HG03442 (cell line): ENCODE measurements at regions not wholly inside any gene's neighbourhood (a gene's known extent, or its start where the extent isn't known, plus 50 kb on each side); places are given as distances from the start of the nearest gene placed in this dataset.
A peak's percentile ranks its signal among the peaks of the same experiment; 100 is the strongest.
"Not testable (repeated sequence)": the region's sequence is repeated elsewhere in the genome, so short reads cannot be mapped to it uniquely, and the experiment has no call there.

ENCODE experiments used
- ATAC-seq: cut with Tn5 transposase; IDR thresholded peaks from one replicate; pipeline ENCODE4 v1.9.1; 2021; ENCODE audit warnings: mild to moderate bottlenecking, moderate library complexity; ENCODE audit not compliant: unreplicated experiment

- no peak for ATAC-seq
Observed at GRCh38 chr5:86482008-86482407, 135.7 kb upstream of the COX7C start.

- no peak for ATAC-seq
Observed at GRCh38 chr5:86493777-86494176, 124.0 kb upstream of the COX7C start.

GRCh38 chr5:86500947-86501346 lies 116.8 kb upstream of the COX7C start:
- no peak for ATAC-seq

- ATAC-seq = no peak
Observed at GRCh38 chr5:86507574-86507973, 110.2 kb upstream of the COX7C start.

- ATAC-seq = not testable (repeated sequence)
Observed at GRCh38 chr5:86510330-86510915, 107.3 kb upstream of the COX7C start.

- ATAC-seq = no peak
Observed at GRCh38 chr5:86523718-86524117, 94.0 kb upstream of the COX7C start.

GRCh38 chr5:86525622-86526021 lies 92.1 kb upstream of the COX7C start:
- ATAC-seq = no peak

- ATAC-seq = no peak
Observed at GRCh38 chr5:86526811-86527348, 90.9 kb upstream of the COX7C start.

GRCh38 chr5:86532429-86532828 lies 85.3 kb upstream of the COX7C start:
- no peak for ATAC-seq

GRCh38 chr5:86536396-86536795 lies 81.3 kb upstream of the COX7C start:
- no peak for ATAC-seq

GRCh38 chr5:86542532-86542931 lies 75.2 kb upstream of the COX7C start:
- peak; percentile 45 for ATAC-seq

- no peak for ATAC-seq
Observed at GRCh38 chr5:86546044-86546443, 71.7 kb upstream of the COX7C start.

- ATAC-seq = no peak
Observed at GRCh38 chr5:86546582-86546981, 71.2 kb upstream of the COX7C start.

- ATAC-seq = no peak
Observed at GRCh38 chr5:86554638-86555037, 63.1 kb upstream of the COX7C start.

GRCh38 chr5:86557920-86558319 lies 59.8 kb upstream of the COX7C start:
- ATAC-seq = no peak

GRCh38 chr5:86565197-86565789 lies 52.4 kb upstream of the COX7C start:
- ATAC-seq = no peak

- not testable (repeated sequence) for ATAC-seq
Observed at GRCh38 chr5:86566030-86566429, 51.7 kb upstream of the COX7C start.
